GM18858 (cell line): ENCODE measurements at regions not wholly inside any gene's neighbourhood (a gene's known extent, or its start where the extent isn't known, plus 50 kb on each side); places are given as distances from the start of the nearest gene placed in this dataset.

Source experiments
- ATAC-seq: cut with Tn5 transposase; IDR thresholded peaks from one replicate; pipeline ENCODE4 v1.9.1; 2021; ENCODE audit not compliant: unreplicated experiment

DNA sequence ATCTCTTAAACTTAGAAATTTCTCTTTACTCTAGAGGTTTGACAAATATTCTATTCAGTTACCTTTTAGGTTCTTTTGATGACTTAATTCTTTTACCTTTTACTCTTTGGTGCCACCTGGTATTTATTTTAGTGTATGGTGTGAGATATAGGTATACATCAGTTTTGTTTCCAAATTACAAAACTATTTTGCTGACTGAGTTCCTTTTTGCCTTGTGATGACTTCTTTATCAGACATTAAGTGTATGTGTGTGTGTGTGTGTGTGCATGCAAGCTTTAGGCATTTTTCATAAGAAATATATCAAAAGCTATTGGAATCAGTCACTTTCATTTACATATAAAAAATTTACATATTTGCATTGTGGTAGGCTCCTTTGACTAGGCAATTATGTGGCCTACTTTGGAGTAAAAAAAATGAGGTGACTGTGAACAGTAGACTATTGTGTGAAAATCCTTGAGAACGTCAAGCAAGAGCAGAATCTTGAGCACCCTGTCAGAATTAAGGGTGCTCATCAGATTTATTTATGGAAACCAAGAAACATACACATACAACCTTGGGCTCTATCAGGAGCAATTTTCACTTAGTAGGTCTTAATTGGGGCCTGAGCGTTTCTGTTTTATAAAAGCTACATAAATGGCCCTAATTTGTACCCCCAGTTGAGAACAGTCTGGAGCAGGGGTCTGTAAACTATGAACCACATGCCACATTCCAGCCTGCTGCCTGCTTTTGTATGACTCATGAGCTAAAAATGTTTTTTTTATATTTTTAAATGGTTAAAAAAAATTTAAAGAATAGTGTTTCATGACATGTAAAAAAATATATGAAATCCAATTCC is 415.9 kb downstream of the SLC4A3 start:
- no peak for ATAC-seq

DNA sequence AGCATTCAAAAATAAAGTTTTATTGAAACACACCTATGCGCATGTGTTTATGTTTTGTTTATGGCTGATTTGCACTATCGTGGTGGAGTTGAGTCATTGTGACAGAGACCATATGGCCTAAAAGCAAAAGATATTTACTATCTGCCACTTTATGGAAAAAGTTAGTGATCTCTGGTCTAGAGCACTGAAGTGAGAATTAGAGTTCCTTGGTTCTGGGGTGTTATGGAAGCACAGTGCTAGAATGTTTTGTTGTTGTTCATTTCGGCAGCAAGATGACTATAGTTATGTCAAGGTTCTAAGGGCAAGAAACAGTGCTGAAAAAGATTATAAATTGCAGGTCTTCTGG is 416.5 kb downstream of the SLC4A3 start:
- no peak for ATAC-seq

DNA sequence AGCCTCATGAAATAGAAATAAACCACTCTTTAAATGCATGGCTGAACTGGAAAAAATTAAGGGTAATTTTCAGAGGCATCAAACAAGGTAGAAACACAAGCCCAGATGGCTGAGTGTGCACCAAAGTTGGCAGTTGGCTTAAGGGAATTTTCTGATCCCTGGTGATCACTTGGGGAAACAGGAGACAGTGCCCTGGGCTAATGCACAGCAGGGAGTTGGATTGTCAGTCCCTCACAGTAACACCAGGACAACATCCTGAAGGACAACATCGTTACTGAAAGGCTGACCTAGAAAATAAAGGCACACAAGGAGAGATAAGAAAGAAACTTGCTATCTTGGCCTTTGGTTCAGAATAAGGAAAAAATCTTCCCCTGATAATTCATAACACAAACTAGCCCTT is 417.0 kb downstream of the SLC4A3 start:
- no peak for ATAC-seq

DNA sequence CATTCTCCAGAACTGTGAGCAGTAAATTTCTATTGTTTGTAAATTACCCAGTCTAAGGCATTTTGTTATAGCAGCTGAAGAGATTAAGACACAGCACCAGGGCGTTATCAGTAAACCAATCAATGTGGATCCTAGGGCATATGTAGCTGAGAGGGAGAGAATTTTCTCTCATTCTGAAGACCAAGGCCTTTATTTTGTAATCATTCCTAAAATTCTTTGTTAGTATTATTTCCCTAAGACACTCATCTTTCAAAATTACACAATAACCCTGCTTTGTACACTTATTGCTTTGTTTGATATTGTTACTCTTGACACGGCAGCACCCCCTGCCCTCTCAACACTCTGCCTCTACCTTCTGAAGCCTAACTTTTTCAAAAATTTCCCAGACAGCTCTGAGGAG is 419.1 kb downstream of the SLC4A3 start:
- ATAC-seq: no peak

DNA sequence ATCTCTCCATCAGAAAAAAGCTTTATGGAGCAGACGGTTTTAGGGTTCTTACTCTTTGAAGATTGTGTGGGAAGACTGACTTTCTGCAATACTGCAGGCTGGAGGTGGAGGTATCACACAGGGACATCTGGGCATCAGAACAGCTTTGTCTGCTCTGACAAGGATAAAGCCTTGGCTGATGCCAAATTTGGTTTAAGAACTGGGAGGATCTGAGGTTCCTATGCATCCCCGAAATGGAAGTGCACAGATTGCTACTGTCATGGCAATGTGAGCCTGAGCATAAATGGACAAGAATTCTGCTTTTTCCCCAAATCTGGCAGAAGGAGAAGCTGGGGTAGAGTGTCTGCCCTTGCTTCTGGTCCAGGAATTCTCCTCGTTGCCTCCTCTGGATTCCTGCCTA is 424.3 kb downstream of the SLC4A3 start:
- ATAC-seq: no peak

DNA sequence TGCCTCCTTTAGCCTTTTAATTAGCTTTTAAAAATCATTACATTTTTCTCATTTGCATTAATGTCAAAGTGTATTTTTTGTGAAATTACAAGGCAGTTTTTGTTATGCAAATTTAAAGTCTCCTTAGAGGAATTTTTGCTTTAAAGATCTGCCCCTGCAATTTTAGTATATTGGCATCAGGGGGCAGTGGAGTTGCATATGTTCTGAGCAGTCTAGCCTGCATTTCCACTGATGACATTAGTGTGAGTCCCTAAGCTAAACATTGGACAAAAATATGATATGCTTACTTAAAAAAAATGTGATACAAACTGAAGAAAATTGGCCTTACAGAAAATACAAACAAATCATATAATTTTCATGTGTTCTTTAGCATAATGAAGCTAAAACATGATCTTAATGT is 426.5 kb downstream of the SLC4A3 start:
- ATAC-seq: no peak

DNA sequence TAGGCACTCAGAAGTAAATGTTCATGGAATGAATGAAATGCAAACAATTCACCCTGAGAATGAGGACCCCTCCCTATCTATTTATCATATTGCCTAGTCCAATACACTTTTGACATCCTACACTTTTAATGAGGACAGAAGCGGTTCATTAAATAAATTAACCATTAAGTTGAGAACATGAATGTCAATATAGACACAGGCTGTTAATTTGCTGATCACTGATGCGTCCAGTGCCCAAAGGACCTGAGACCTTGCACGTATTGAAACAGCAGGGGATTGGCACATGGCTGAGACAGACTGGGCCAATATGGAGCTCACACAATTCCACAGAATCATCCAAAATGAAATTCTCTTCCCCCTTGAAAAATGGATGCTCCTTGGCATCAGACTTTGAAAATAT is 430.0 kb downstream of the SLC4A3 start:
- no peak for ATAC-seq

DNA sequence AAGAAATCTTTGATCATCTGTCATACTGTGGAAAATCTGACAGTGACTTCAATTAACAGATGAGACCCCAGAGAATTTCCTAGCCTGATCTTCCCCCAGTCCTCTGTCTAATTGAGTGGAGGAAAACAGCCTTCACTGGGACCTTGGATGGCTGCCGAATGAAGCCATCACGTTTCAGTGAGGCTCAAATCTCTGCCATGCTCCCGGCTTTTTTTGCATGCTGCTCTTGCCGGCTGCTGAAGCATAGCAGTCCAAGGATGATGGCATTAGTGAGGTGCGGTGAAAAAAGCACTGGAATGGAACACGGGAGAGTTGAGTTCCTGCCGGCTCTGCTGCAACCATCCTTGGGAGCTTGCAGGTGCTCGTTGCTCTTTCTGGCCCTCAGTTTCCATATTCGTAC is 430.5 kb downstream of the SLC4A3 start:
- ATAC-seq: no peak

DNA sequence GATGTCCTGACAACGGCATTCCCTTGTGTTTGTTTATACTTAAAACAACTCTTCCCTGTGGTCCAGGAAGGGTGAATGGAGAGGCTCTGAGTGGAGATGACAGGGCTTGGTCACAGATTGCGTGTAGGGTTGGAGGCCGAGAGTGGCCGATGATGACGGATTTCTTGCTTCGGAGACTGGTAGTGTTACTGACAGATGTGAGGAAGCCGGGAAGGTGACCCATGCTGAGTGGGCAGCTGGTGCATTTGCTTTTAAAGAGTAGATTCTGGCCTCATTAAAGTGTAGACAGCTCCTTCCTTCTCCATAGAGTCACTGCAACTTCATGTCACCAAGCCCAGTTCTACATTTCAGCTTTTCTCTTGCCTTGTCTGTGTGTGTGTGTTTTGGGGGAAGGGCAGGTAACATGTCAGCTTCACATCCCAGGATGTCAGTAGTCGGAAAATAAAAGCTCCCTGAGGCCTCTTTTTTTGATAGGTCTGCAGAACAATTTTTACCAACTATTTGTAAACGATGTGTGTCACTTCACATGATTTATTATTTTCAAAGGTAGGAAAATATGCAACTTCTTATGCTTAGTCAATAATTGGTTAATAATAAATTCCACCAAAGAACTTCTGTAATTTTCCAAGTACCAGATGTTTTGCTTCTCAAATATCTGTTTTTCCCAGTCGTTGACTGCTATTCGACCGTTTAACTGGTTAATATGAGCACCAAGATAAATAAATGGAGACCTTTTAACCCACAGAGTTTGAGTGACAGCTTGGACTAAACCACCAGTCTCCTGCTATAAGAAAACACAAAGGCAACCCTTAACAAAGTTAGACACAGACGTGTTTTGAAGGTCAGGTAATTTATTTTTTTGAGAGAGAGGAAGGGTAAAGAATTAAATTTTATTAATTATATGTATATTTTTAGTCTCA is 436.9 kb downstream of the SLC4A3 start:
- no peak for ATAC-seq

DNA sequence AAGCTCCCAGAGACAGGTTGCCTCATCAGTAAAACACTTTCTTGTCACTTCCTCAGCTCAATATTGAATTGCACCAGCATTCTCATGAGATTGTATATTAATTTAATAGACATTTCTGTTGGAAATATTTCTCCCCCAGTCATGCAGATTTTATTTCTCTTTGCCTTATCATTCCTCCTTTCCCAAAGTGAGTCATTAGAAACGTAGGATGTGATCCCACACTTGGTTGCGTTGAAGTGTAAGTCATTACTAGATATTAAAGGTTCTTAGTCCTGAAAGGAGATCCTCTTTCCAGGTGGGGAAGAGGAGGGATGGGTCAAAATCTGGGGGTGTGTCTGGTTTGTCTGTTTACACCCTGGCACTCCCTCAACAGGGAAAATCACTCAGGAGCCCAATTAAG is 438.2 kb downstream of the SLC4A3 start:
- ATAC-seq: no peak

DNA sequence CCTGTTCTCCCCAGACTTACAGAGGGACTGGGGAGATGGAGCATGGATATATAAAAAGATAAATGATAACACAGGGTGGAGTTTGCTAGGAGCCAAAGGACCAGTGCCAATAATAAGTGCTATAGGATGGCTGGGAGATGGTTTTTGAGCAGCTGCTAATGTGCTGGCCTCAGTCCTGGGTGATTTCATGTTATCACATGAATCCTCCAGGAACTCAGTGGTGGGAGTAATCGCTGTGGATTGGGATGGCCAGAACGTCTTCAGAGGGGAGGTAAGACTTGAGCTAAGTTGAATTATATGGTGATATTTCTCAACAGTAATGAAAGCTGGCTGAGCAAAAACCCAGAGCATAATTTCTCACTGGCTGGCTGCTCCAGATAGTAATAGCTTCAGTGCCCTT is 441.4 kb downstream of the SLC4A3 start:
- no peak for ATAC-seq

DNA sequence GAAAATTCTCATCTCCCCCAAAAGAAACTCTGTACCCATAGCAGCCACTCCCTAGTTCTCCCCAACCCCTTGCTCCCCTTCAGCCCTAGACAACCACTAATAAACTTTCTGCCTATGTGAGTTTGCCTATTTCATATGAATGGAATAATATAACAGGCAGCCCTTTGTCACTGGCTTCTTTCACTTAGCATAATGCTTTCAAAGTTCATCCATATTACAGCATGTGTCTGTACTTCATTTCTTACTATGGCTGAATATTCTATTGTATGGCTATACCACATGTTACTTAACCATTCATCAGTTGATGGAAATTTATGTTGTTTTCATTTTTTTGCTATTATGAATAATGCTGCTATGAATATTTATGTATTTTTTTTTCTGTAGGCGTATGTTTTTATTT is 442.9 kb downstream of the SLC4A3 start:
- no peak for ATAC-seq

DNA sequence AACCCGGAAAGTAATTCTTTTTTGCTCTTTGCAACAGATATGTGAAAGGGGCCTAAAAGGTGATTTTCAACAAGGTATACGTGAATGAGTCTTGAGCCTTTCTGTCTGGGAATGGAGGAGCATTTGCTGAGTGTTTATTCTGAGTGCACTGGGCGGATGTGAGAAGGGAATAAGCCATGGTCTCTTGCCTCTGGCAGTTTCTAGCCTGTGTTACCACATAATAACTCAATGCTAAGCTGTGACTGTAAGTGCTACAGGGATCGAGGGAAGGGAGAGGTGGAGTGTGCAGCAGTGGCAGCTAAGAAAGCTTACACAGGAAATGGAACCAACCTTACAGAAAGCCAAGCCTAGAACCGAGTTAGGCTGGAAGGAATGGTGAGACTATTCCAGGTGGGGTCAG is 444.3 kb downstream of the SLC4A3 start:
- no peak for ATAC-seq

DNA sequence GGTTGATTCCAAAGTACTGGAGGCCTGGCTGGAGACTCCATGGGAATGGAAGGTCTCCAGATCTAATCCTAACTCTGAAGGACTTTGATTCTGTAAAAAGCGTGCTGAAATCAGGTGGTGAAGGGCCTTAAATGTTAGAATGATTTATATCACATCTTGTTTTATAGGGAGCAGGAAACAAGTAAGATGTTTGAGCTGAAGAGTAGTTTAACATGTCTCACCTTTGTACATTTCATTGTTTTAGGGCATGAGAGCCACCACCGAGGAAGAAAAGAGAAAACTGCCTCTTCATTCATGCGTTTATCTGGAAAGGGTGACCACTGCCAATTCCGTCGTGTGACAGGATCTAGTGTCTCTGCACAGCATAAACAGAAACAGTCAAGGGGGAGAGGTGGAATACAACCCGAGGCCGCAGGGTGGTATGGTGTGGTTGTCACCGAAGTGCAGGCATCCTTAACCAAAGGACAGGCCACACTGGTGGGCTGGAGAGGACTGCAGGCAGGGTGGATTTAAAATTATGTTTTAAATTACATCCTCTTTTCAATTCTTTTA is 445.3 kb downstream of the SLC4A3 start:
- no peak for ATAC-seq

DNA sequence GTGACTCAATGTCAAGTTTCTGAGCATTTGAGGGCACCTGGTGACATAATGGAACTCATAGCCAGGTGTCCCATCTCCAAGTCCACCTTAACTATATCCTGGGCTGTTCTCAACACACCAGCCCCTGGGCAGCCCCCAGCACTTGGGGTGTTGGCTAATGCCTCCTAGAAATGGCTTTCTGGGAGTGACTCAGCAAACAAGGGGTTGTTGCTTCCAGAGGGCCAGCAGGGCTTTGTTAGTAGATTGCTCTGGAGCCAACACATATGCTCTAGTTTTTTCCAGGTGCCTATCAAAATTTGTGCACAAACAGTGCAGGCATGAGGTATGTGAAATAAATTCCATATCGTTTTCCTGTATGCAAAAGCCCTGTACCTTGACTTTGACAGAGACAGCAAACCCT is 448.4 kb downstream of the SLC4A3 start:
- no peak for ATAC-seq

DNA sequence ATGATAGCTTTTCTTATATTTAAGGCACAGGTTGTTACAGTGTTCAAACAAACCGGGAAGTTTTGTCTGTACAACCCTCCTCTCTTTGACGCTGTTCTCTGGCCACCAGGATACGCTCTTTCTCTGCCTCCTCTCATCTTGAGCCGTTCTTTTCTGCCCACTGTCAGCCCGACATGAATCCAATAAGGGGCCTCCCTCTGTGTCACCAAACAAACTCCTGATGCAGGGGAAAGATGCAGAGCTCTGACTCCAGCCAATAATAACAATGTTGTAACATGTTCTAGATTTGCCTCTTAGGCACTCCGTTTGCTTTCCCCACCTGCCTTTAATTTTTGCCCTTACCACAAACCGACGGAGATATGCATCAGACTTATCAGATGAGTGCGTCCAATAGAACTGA is 449.3 kb downstream of the SLC4A3 start:
- no peak for ATAC-seq

DNA sequence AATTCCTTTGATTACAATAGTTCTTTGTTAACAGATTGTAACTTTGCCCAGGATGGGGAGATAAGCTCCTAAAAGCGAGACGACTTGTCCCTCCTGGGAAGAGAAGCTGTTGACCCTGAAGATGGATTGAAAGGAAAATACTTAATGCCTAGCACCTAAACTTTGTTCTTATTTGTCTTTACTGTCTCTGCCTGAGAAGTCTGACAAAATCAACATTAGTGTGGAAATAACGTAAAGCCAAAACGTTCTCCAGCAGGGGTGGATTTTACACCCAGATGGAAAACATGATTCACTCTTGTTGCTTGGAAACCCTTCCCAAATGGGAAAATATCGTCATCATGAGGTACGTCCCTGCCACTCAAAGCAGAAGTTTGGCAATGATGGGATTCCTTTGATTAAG is 450.1 kb downstream of the SLC4A3 start:
- ATAC-seq: no peak

DNA sequence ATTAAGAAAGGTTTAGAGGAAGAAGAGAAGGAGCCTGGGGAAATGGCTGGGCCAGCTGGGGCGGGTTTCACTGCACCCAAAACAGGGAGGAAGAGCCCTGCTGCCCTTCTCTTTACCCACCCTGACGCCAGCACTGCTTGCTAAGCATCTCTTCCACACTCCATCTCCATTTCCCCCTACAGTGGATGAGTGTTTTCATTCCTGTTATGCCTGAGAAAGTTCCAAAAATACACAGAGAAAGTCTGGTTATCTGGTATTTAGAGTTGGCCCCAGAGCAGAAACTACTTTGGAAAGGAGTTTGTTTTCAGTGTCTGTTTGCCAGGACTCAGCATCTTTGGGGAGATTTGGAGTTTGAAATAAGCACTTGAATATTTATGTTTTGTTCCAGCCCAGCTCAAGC is 451.0 kb downstream of the SLC4A3 start:
- no peak for ATAC-seq

DNA sequence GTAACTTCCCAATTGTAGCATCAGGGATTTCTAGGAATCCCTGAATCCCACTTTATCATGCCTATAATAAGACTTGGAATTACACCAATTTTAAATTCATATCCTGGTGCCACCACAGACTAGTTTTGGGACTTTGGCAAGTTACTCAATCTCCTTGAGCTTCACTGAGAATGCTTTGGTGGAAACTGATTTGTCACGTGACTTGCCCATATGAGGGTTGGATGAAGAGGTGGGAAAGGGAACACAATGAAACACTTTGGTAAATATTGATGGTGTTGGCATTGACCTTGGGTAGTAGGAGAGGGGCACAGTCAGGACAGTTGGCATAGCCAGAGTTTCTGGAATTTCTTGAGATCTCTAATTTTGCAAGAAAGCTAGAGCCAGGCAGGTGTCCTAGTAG is 452.2 kb downstream of the SLC4A3 start:
- ATAC-seq: no peak

DNA sequence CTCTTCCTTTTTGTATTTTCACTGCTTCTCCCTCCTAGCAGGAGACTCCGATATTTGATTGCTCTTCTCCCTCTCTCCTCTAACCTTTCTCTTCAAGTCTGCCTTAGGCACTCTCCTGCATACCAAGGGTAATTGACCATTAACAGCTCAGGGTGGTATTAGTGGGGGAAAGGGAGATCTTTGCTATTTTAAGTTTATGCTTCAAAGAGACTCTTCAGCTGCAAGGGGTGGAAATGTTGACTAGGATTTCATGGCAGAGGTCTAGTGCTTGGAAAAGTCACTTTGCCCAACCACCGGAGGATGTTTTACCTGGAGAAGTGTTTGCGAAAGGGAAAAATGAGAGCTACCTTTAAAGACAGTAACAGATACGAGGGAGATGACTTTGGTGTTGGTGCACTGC is 453.7 kb downstream of the SLC4A3 start:
- no peak for ATAC-seq

DNA sequence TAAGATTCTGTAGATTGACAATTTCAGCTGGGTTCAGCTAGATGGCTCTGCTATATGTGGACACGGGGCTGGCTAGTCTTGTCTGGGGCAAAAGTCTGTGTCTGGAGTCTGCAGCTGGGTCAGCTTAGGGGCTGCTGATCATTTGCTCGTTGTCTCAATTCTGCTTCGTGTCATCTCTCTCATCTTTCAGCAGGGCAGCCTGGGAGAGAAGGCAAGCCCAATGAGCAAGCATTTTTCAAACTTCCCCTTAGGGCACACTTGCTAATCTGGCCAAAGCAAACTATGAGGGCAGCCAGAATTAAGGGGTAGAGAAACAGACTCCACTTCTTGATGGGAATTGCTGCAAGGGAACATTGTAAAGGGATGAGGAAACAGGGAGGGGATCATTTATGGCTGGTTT is 462.6 kb downstream of the SLC4A3 start:
- no peak for ATAC-seq

DNA sequence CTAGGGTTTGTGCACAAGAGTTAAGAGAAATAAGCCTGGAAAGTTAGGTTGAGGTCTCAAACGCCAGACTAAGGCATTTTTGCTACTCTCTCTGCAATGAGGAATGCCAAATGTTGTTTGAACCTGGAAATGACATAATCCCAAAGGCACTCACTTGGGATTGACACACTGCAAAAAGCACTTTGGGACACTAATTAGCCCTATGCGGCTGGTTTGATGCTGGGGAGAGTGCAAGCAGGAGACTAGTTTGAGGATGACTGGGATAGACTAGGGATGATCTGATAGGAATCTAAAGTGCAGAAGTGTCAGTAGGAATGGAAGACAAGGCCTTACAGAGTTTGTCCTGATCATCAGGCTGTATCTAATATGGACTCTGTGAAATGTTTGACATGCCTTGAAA is 469.0 kb downstream of the SLC4A3 start:
- no peak for ATAC-seq
